GM12874 (cell line): ENCODE measurements at regions not wholly inside any gene's neighbourhood (a gene's known extent, or its start where the extent isn't known, plus 50 kb on each side); places are given as distances from the start of the nearest gene placed in this dataset.

ENCODE experiments used
- CTCF ChIP-seq: IDR thresholded peaks from 2 replicates; pipeline ENCODE4 v1.5.1; 2011; ENCODE audit warnings: low read depth, mild to moderate bottlenecking, control low read depth, low read length, moderate library complexity; ENCODE audit not compliant: insufficient read depth

GRCh38 chr9:26271495-26272122 is 593.4 kb upstream of the TUSC1 start:
- no peak for TF ChIP-seq CTCF

- TF ChIP-seq CTCF = no peak
Measured at GRCh38 chr9:26266146-26266793, 588.0 kb upstream of the TUSC1 start.

DNA sequence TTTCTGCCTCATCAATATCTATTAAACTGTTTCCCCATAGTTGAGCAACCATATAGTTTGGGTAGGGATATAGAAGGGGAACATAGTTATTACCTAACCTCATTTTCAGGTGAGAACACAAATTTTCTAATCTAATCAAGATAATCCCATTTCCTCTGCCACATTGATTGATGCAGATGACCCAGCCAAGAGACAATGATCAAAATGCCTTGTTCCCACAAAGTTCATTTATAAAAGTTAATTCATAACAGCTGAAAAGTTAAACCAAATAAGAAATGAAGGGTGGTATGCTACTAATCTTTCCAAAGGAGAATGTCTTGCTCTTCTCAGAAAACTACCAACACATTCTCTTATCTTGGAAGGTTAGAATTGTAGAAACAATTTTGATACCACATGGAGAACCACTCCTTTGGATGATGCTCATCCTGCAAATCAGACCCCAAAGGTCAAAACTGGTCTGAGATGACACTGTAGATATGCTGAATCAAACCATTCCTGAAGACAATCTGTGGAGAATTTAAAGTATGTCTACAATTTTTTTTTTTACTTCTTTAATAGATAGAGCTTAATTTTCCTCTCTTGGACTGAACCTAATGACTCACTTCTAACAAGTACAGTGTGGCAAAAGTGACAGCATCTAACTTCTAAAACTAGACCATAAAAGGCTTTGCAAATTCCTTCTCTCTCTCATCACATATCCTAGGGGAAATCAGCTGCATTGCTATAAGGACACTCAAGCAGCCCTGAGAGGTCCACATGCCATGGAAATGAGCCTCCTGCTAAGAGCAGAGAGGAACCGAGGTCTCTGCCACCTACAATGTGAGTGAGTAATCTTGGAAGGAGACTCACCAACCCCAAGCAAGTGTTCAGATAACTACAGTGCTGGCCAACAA is 586.7 kb upstream of the TUSC1 start:
- TF ChIP-seq CTCF = no peak

DNA sequence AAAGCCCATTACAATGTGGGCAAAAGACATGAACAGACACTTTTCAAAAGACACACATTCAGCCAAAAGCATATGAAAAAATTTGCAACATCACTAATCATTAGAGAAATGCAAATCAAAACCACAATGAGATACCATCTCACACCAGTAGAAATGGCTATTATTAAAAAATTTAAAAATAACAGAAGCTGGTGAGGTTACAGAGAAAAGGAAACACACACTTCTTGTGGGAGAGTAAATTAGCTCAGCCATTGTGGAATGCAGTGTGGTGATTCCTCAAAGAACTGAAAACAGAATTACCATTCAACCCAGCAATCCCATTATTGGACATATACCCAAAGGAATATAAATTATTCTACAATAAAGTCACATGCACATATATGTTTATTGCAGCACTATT is 585.2 kb upstream of the TUSC1 start:
- no peak for TF ChIP-seq CTCF

GRCh38 chr9:26262421-26263107 is 584.3 kb upstream of the TUSC1 start:
- no peak for TF ChIP-seq CTCF

- no peak for TF ChIP-seq CTCF
Measured at GRCh38 chr9:26261503-26262330, 583.5 kb upstream of the TUSC1 start.
